SHP77 treated with DMSO at 0.1 percent for 48 hours (cell line): ENCODE measurements at regions not wholly inside any gene's neighbourhood (a gene's known extent, or its start where the extent isn't known, plus 50 kb on each side); places are given as distances from the start of the nearest gene placed in this dataset.
"Not testable (repeated sequence)": the region's sequence is repeated elsewhere in the genome, so short reads cannot be mapped to it uniquely, and the experiment has no call there.

Source experiments
- DNase-seq: peaks from one replicate; lab custom pipeline; 2025; lab: John Stamatoyannopoulos, UW

DNA sequence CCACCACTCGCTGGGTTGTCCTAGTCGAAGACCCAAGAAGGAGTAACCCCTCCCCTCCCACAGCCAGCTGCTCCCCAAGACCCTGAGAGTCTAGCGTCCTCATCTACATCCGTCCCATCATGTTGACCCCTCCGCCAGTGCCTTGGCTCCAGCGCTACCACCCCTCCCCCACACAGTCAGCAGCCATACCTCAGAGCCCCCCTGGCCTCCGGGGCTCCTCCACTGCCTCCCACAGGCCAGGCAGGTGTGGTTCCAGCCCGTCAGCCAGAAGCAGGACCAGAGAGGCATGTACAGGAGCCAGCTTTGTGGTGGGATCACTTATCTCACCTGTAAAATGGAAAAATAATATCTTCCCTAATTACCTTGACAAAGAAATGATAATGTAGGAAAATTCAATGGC is 51.5 kb upstream of the PHF21B start:
- no peak for DNase-seq

DNA sequence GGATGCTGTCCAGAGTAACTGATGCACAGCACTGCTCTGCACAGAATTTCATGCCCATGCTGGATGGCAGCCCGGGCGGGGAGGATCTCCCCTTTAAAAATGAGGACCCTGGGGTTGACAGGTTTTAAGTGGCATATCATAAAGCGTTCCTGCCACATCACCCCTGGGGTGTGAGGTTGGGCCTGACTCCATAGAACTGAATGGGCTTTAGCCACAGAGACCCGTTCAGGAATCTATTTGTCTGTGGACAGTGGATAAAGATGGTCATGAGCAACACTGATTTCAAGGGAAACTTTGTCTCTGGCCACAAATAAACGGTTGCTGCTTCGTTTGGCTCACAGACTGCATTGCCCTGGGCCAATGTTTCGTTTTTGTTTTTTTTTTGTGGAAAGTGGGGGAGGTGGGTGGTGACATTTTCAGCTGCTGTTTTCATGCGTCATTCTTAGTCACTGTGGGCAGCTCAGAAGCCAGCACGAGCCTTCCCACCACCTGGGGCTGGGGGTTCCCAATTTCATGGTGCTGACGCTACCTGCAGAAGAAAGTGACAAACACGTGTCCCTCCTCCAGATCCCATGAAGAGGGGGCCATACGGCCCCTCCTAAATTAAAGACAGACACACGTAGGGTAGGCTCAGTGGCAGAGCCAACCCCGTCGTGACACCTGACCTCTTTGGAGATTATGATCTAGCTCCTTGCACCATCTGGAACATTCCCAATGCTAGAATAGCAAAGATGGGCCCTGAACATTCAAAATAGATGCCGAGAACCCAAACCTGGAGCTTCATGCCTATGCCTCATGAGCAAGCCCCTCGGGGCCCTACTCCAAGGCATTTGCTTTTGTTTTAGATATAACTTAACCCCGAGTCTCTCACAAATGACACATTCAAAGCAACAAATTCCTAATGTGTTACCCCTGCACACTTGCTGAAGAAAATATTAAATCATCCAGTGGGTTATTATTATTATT is 54.8 kb upstream of the PHF21B start:
- DNase-seq = no peak

DNA sequence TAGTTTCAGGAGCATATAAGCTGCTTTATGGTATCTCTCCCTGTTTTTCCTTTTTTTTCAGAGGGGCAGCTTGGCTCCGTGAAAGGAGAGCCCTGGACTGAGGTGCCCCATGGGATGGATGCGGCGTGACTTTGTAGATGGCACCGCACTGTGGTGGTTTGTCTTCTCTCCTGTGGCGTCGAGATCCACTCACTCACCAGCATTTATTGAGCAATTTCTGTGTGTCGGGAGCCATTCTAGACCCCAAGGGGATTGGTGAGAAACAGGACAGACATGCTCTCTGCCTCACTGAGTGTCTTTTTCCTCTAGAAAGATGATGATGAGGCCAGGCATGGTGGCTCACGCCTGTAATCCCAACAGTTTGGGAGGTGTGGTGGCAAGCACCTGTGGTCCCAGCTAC is 55.9 kb upstream of the PHF21B start:
- DNase-seq = no peak

GRCh38 chr22:45067731-45068130 is 57.9 kb upstream of the PHF21B start:
- DNase-seq = no peak

- no peak for DNase-seq
These were observed 60.1 kb upstream of the PHF21B start for GRCh38 chr22:45069925-45070324.

- DNase-seq = no peak
These were observed 61.8 kb upstream of the PHF21B start for GRCh38 chr22:45071618-45072017.

DNA sequence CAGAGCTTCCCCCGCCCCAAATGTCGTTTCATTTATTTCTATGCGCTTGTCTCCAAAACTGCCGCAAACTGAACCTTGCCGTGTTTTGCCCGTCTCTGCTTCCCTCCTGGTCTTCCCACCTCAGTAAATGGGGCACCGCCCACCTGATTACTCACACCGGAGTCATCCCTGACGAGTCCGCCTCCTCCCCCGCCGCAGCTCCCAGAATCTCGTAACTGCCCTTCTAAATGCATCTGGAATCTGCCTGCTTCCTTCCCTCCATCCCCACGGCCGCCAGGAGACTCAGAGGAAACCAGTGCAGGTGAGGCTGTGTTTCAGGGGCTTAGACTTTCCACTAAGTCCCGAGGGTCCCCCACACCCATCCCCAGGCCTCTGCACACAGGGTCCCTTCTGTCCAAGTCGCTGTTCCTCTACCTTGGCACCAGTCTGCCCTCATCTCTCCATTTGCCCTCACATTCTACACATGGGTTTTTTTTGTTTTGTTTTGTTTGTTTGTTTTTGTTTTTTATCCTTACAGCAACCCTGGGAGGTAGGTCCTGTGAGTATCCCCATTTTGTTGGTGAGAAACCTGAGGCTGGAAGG is 62.6 kb upstream of the PHF21B start:
- DNase-seq = no peak

DNA sequence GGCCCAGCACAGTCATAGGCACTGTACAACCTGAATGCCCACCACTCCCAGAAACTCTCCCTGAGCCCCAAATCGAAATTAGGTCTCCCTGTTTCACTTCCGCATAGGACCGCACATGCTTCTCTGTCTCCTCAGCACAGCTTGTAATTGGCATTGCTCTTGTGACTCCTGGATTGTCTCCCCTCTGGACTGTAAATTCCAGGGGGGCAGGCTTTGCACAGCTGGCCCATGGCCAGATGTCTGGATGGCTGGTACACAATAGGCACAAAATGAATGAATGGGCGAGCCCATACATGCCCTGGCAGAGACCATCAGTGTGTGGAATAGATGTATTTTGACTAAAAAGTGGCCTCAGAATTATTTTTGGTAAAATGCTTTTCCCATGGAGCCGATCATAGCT is 63.3 kb upstream of the PHF21B start:
- DNase-seq = no peak

GRCh38 chr22:45077286-45077685 is 67.5 kb upstream of the PHF21B start:
- DNase-seq = no peak

DNA sequence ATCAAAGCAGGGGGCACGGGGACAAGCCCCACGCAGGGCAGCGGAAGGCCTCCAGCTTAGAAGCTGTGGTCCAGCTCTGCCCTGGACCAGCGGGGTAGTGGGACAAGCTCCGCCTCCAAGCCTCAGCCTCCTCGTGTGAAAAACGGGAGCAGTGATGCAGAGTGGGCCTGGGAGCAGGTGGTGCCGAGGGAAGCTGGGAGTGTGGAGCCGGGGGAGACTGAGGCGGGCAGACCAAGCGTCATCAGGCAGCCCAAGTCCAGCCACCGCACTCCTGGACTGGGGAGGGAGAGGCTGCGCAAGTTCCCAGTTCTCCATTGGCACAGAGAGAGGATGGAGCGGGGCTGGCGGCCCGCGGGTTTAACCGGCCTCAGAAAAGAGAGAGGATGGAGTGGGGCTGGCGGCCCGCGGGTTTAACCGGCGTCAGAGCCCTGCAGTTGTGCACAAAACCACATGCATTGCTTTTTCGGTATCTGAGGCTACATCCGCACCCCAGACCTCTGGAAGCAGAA is 68.1 kb upstream of the PHF21B start:
- no peak for DNase-seq

DNA sequence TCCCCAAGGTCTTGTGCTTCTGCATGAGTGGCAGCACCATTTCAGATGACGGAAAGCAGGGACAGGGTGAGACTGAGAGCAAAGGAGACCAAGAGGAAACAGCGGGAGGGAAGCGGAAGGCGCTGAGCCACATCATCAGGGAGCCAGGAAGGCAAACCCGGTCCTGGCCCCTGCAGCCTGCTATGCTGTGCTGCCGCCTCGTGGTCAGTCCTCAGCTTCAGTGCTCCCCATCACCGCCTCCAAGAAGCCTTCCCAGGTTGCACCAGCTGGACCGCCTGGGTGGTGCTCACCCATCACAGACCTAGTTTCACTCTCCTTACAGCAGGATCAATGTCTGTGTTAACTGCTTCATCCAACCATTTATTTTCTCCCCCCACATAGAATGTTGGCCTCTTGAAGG is 73.0 kb upstream of the PHF21B start:
- no peak for DNase-seq

- no peak for DNase-seq
These were observed 74.0 kb upstream of the PHF21B start for GRCh38 chr22:45083659-45084305.

GRCh38 chr22:45084400-45084920 is 74.7 kb upstream of the PHF21B start:
- no peak for DNase-seq

GRCh38 chr22:45087802-45088201 is 75.9 kb upstream of the NUP50 start:
- DNase-seq = no peak

GRCh38 chr22:45088576-45088975 is 75.1 kb upstream of the NUP50 start:
- DNase-seq = no peak

DNA sequence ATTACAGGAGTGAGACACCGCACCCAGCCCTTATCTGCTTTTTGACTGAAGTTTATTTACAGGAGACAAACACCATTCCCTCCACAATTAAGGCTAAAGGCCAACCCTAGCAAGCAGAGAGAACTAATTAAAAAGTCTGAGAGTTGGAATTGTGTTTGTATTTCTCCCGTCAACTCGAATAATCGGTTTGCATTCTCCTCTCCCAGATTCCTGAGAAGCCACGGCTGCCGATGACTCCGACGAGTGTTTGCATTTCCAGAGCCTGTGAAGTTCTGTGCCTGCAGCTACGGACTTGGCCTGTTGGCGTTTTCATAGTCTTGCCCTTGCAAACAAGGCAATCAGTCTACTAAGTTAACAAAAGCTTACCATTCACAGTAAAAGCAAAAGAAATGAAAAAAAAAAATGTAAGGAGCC is 73.2 kb upstream of the NUP50 start:
- DNase-seq = no peak

DNA sequence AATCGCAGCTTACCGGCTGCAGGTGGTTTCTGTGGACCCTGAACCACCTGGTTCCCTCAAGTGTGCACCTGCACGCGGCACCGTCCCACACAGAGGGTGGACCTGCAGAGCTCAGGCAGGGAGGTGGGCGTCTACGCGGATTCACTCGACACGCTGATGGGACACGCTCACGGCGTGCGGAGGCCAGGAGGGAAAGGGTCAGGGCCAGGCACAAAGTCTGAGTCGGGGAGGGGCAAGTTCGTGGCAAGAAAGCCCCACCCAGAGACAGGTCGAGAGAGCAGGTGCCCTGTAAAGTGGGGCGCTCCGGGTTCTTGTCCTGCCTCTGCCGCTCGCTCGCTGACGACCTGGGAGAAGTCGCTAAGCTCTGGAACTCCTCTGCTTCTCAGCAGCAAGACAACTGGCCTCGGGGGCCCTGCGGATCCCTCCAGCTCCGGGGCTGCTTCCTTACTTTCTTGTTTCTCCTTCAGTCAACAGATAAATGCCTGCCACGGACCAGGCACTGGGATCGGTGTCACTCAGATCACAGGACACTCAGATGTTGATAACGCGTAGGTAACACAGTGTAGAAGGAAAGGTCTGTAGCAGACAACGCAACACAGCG is 72.4 kb upstream of the NUP50 start:
- no peak for DNase-seq

GRCh38 chr22:45091875-45092274 is 71.8 kb upstream of the NUP50 start:
- not testable (repeated sequence) for DNase-seq

- no peak for DNase-seq
These were observed 71.1 kb upstream of the NUP50 start for GRCh38 chr22:45092644-45093043.

- DNase-seq = no peak
These were observed 70.1 kb upstream of the NUP50 start for GRCh38 chr22:45093609-45094008.

- no peak for DNase-seq
These were observed 69.5 kb upstream of the NUP50 start for GRCh38 chr22:45094081-45094720.

DNA sequence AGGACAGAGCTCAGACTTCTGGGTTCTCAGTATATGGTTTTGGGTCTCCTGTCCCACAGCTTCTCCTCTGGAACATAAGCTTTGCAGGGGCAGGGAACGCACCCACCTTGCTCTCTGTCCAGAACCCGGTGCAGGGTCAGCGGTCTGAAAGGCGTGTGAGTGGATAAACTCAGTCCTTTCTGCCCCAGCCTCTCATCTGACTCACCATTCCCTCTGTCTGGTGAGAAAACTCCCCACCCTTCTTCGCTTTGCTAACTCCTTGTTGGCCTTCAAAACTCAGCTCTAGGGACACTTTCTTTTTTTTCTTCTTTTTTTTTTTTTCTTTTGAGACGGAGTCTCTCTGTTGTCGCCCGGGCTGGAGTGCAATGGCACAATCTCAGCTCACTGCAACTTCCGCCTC is 68.9 kb upstream of the NUP50 start:
- DNase-seq = no peak
